ENCODE measurements at regions not wholly inside any gene's neighbourhood (a gene's known extent, or its start where the extent isn't known, plus 50 kb on each side); places are given as distances from the start of the nearest gene placed in this dataset.

DNA sequence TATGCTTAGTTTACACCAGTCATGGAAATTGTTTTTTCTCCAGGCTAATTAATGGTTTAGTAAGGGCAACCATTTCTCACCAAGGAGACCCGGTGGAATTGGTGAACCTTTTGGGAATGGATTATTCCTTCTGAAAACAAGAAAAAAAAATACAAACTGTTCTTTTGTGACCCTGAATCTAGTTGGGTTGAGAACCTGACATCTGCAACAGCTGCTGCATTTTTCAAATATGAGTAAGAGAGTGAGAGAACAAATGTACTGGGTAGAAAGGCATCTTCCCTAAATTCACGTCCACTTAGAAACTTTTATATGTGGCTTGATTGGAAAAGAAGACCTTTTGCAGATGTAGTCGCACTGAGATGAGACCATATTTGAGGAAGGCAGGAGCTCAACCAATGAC, 553.4 kb upstream of the EPHA7 start:
- no peak for TF ChIP-seq BHLHE40 (IDR thresholded peaks at IDR 0.05; ENCODE audit: borderline replicate concordance)
- no peak for TF ChIP-seq TARDBP (IDR thresholded peaks at IDR 0.05)
- no peak for TF ChIP-seq SP1 (IDR thresholded peaks at IDR 0.05)
- no peak for TF ChIP-seq FOXK2 (IDR thresholded peaks at IDR 0.05)
- no peak for TF ChIP-seq ARNT (IDR thresholded peaks at IDR 0.05)
